NCI-H2029 treated with DMSO at 0.1 percent for 48 hours (cell line): ENCODE measurements at regions not wholly inside any gene's neighbourhood (a gene's known extent, or its start where the extent isn't known, plus 50 kb on each side); places are given as distances from the start of the nearest gene placed in this dataset.

Experiments used
- DNase-seq: peaks from one replicate; lab custom pipeline; 2025; lab: John Stamatoyannopoulos, UW

- DNase-seq, result peak; percentile 30
Measured at GRCh38 chr9:36728651-36729520, 156.2 kb downstream of the MELK start.

- no peak for DNase-seq
Measured at GRCh38 chr9:36729906-36730305, 157.2 kb downstream of the MELK start.

DNA sequence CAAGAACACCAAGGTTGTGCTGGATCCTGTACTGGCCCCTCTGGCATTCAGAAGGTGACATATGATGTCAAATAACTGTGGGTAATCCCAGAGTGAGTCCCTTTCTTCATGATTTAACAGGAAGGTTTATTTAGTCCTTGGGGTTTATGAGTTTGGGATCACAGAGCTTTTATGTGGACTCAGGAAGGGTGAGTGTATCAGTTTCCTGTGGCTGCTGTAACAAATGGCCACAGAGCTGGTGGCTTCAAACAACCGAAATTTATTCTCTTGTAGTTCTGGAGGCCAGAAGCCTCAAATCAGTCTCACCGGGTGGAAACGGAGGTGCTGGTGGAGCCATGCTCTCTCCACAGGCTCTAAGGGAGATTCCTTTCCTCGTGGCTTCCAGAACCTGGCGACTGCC, 157.7 kb downstream of the MELK start:
- DNase-seq, result no peak

- peak; percentile 91 for DNase-seq
Measured at GRCh38 chr9:36731068-36731956, 158.6 kb downstream of the MELK start.

GRCh38 chr9:36734737-36735136, 162.0 kb downstream of the MELK start:
- no peak for DNase-seq

DNA sequence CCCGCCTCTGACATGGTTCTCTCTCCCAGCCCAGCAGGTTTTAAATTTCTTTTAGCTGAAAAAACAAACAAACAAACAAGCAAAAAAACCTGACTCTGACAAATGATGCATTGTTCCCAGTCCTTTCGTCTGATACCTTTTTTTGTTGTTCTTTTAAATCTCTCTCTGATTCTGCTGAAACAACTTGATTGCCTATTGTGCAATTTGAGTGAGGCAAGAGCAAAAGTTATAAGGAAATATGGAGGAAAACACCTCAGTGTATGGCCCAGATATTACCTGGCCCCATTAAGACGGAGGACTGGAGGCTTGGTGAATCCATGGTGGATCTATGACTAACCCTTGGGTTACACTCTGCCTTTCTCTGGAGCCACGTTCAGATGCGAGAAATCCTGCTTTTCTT, 164.0 kb downstream of the MELK start:
- DNase-seq, result no peak

DNA sequence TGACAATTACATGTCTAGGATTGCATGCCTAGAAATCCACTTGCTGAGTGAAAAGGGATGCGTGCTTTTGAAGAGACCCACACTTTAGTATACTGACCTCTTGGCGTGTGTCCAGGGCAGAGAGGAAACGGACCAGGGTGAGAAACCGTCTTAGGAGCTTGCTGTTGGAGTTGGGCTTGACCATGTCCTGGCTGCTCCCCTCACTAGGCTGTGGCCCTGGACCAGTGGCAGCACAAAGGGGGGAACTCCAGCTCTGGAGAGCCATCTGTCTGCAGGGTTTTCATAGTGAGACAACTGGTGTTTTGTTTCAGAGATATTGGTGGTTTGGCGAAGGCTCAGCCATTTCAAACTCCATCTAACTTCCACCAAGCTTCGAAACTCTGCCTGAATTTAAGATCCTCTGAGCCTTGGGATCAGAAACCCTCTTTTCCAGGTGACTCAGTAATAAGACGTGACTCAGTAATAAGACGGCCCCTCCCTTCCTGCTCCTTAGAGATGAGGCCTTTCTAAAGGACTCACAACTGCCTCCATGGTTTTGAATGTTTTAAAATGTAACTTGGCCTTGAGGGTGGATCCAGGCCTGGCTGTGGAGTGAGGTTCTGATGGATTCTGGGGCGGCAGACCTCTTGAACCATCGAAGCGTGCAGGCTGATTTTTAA, 165.8 kb downstream of the MELK start:
- no peak for DNase-seq

DNA sequence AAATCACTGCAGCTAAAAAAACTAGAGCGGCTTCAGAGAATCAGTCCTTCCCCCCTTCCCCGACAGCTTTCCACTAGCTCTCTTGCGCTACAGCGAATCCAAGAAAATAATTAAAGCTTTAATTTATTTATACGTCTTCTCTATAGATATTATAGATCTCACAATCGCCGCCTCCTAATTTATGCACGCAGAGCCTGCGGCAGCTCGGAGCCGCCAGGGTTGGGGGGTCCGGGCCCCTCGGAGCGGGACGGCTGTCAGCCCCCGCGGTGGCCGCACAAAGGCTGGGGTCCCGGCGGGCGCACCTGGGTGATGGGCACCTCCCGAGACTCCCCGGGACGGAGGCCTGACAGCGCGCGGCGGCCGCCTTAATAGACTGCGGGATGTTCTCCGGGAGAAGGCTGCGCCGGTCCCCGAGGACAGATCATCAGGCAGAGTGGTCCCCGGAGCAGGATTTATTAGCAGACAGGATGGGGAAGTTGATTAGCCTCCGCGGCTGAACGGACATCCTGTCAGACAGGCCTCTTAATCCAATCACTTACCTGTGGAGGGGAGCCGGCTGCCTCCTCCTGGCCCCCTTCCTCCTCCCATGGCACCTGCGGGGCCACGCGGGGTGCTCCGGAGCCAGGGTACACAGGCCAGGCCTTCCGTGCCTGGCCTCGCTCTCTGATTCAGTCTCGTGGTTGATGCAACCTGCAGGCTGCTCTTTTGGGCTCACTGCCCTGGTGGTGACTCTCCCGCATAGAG, 166.8 kb downstream of the MELK start:
- no peak for DNase-seq

- no peak for DNase-seq
Measured at GRCh38 chr9:36742264-36742663, 169.6 kb downstream of the MELK start.

DNA sequence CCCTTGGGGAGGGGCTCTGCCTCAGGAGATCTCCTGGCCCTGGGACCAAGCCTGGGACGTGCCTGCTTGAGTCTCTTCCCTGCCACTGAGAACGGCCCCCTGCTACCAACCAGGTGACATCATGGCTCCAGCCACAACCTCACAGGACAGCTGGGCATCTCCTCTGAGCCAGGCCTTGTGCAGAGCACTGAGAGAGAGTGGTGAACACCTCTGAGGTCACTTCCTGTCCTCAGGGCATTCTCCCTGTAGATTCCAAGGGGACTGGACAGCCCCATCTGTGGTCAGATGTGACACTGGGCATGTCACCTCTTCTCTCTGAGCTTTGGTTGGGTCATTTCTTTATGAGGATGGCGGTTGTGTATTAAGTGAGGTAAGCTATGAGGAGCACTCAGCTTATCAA, 172.0 kb downstream of the MELK start:
- no peak for DNase-seq

DNA sequence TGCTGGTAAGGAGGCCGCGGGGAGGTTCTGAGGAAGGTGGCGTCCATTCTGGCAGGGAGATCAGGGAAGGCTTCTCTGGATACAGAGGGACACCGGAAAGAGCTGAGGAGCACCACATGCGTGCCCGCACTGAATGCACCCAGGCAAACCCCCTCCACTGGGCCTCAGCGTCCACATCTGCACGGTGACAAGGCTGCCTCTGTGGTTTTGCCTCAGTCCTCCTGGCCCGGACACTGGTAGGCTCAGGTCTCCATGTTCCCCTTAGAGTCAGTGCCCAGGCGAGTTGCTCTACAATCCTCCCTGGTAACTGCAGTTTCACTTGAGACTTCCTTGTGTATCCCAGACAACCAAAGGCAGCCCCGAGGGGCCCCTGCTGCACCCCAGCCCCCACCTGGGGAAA, 173.3 kb downstream of the MELK start:
- DNase-seq, result no peak

DNA sequence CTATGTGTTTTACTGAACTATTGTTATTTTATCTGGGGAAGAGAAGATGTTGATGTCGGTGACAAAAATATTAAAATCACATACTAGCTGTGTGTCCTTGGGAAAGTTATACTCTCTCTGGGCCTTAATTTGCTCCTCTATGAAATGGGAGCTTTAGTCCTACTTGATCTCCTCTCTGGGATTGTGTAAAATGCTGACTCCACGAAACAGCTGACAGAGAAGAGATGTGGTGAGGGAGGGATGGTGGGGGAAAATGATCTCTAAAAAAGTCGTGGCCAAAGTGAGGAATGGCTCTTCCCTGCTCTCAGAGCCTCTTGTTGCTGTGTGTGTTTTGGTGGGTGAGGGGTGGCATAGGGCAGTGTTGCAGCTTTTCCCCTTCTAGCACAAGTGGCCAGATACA, 173.7 kb downstream of the MELK start:
- DNase-seq, result peak; percentile 48

- DNase-seq, result no peak
Measured at GRCh38 chr9:36748322-36748899, 175.7 kb downstream of the MELK start.

GRCh38 chr9:36749461-36749860, 176.8 kb downstream of the MELK start:
- DNase-seq, result peak; percentile 36

- DNase-seq, result no peak
Measured at GRCh38 chr9:36750630-36751029, 177.9 kb downstream of the MELK start.

- no peak for DNase-seq
Measured at GRCh38 chr9:36755019-36755418, 182.3 kb downstream of the MELK start.

GRCh38 chr9:36759141-36759540, 186.4 kb downstream of the MELK start:
- DNase-seq, result no peak

DNA sequence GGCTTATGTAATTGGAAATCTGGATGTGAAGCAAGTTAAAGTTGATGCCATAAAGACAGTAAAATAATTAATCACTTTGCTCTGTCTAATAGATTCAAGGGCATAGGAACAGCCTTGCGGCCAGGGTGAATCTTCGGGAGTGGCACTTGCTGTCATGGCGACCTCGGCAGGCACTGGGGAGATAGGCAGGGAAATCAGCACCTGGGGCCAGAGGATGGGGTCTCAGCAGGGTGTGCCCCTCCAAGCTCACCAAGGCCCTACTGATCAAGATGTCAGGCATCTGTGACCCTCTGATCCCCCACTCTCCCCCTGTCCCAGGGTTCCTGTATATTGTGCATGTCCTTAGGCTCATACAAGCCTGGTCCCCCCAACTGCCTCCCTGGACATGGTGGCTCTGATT, 187.3 kb downstream of the MELK start:
- DNase-seq, result no peak

- DNase-seq, result no peak
Measured at GRCh38 chr9:36760667-36761420, 188.1 kb downstream of the MELK start.

- no peak for DNase-seq
Measured at GRCh38 chr9:36762958-36763357, 190.3 kb downstream of the MELK start.

- DNase-seq, result no peak
Measured at GRCh38 chr9:36763778-36764177, 191.1 kb downstream of the MELK start.
